Peyer's patch (tissue), 4 donors: ENCODE measurements at regions not wholly inside any gene's neighbourhood (a gene's known extent, or its start where the extent isn't known, plus 50 kb on each side); places are given as distances from the start of the nearest gene placed in this dataset.

Source experiments
- POLR2A ChIP-seq, 2 donors: fragments of 450-650 bp; IDR thresholded peaks; one replicate each; pipeline ENCODE4 v1.5.1; 2017; ENCODE audit warnings: antibody characterized with exemption in 2 of 2, mild to moderate bottlenecking in 2 of 2, moderate library complexity in 2 of 2
- TF ChIP-seq, protein P1 (sequence below), 6 experiments: fragments of 450-650 bp in 4 of 6; fragments of 200-600 bp in 2 of 6; sonication (generic) in 1 of 6; IDR thresholded peaks; one replicate each; pipeline ENCODE4 v1.5.1; 2017 to 2019; ENCODE audit warnings: antibody characterized with exemption in 6 of 6, mild to moderate bottlenecking in 3 of 6, moderate library complexity in 1 of 6

DNA sequence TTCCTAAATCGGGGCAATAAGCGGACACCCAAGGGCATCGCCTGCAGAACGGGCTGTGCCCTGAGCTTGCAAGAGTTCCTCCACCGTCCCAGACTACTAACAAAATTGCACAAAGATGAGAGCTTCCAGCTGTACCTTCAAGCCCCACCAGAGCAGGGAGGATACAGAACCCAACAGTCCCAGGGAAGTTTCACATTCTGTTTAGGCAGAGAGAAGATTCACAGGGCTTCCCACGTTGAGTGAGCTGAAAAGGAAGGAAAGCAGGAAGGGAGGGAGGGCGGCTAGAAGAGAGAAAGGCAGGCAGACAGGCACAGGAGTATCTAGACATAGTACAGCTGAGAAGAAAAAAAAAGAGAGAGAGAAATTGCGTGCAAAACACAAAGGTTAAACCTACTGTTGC, 112.6 kb upstream of the AFDN start:
- TF ChIP-seq, protein P1, sequence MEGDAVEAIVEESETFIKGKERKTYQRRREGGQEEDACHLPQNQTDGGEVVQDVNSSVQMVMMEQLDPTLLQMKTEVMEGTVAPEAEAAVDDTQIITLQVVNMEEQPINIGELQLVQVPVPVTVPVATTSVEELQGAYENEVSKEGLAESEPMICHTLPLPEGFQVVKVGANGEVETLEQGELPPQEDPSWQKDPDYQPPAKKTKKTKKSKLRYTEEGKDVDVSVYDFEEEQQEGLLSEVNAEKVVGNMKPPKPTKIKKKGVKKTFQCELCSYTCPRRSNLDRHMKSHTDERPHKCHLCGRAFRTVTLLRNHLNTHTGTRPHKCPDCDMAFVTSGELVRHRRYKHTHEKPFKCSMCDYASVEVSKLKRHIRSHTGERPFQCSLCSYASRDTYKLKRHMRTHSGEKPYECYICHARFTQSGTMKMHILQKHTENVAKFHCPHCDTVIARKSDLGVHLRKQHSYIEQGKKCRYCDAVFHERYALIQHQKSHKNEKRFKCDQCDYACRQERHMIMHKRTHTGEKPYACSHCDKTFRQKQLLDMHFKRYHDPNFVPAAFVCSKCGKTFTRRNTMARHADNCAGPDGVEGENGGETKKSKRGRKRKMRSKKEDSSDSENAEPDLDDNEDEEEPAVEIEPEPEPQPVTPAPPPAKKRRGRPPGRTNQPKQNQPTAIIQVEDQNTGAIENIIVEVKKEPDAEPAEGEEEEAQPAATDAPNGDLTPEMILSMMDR (IDR thresholded peaks at IDR 0.05), result no peak
- TF ChIP-seq POLR2A (IDR thresholded peaks at IDR 0.05), result no peak
